ENCODE measurements at regions not wholly inside any gene's neighbourhood (a gene's known extent, or its start where the extent isn't known, plus 50 kb on each side); places are given as distances from the start of the nearest gene placed in this dataset.

GRCh38 chr14:82153689-82154088 is 620.0 kb upstream of the SEL1L start:
- TF ChIP-seq FOXK2 (IDR thresholded peaks at IDR 0.05) (no peak), SP1 (IDR thresholded peaks at IDR 0.05) (no peak), SUZ12 (IDR thresholded peaks at IDR 0.05) (no peak), BHLHE40 (IDR thresholded peaks at IDR 0.05; ENCODE audit: borderline replicate concordance) (no peak), TARDBP (IDR thresholded peaks at IDR 0.05) (no peak), LEF1 (IDR thresholded peaks at IDR 0.05; ENCODE audit: borderline replicate concordance) (no peak), FOXM1 (IDR thresholded peaks at IDR 0.05; ENCODE audit: borderline replicate concordance) (no peak)
